OCI-LY1 (cell line): ENCODE measurements at regions not wholly inside any gene's neighbourhood (a gene's known extent, or its start where the extent isn't known, plus 50 kb on each side); places are given as distances from the start of the nearest gene placed in this dataset.

Experiments used
- H2AFZ ChIP-seq: fragments of 200-600 bp; sonication (generic), shearing (Covaris generic); 2 replicates; pipeline ENCODE4 v1.6.0; 2014; ENCODE audit warnings: antibody characterized with exemption, mild to moderate bottlenecking, low read length
- H3F3A ChIP-seq: fragments of 200-600 bp; sonication (generic), shearing (Covaris generic); 2 replicates; pipeline ENCODE4 v1.6.0; 2014; ENCODE audit warnings: mild to moderate bottlenecking, antibody characterized with exemption, low read length, moderate library complexity; ENCODE audit not compliant: insufficient read depth
- H3K27ac ChIP-seq: fragments of 200-600 bp; sonication (generic); 2 replicates; pipeline ENCODE4 v1.5.1; 2014; ENCODE audit warnings: low read length, mixed run types, mild to moderate bottlenecking, low read depth; ENCODE audit not compliant: poor library complexity, severe bottlenecking
- H3K27me3 ChIP-seq: fragments of 200-600 bp; sonication (generic); 2 replicates; pipeline ENCODE4 v1.6.0; 2014; ENCODE audit warnings: antibody characterized with exemption, mild to moderate bottlenecking, low read length, moderate library complexity; ENCODE audit not compliant: insufficient read depth
- H3K36me3 ChIP-seq: fragments of 200-600 bp; sonication (generic); 2 replicates; pipeline ENCODE4 v1.6.1; 2014; ENCODE audit warnings: mild to moderate bottlenecking, antibody characterized with exemption, low read length, moderate library complexity, mixed read lengths; ENCODE audit not compliant: insufficient read depth
- H3K4me1 ChIP-seq: fragments of 200-600 bp; sonication (generic); 2 replicates; pipeline ENCODE4 v1.5.1; 2014; ENCODE audit warnings: mild to moderate bottlenecking, low read length, moderate library complexity; ENCODE audit not compliant: insufficient read depth, severe bottlenecking
- H3K4me2 ChIP-seq: fragments of 200-600 bp; sonication (generic), shearing (Covaris generic); 2 replicates; pipeline ENCODE4 v1.6.1; 2014; ENCODE audit warnings: low read length
- H3K4me3 ChIP-seq: fragments of 200-600 bp; sonication (generic); 2 replicates; pipeline ENCODE4 v1.5.1; 2014; ENCODE audit warnings: low read length, low read depth, mild to moderate bottlenecking, mixed read lengths; ENCODE audit not compliant: poor library complexity, severe bottlenecking
- H3K79me2 ChIP-seq: fragments of 200-600 bp; shearing (Covaris generic); 2 replicates; pipeline ENCODE4 v1.6.1; 2016; ENCODE audit warnings: mixed run types, low read length, mixed read lengths; ENCODE audit not compliant: insufficient read depth
- H3K9ac ChIP-seq: fragments of 200-600 bp; sonication (generic), shearing (Covaris generic); 2 replicates; pipeline ENCODE4 v1.6.1; 2014; ENCODE audit warnings: mild to moderate bottlenecking, low read length, mixed read lengths
- H3K9me2 ChIP-seq: fragments of 200-600 bp; sonication (generic), shearing (Covaris generic); 2 replicates; pipeline ENCODE4 v1.6.1; 2014; ENCODE audit warnings: low read depth, mild to moderate bottlenecking, low read length, mixed read lengths
- H3K9me3 ChIP-seq: fragments of 200-600 bp; shearing (Covaris generic); 2 replicates; pipeline ENCODE4 v1.6.1; 2014; ENCODE audit warnings: low read length, mixed read lengths
- H4K20me1 ChIP-seq: fragments of 200-600 bp; sonication (generic), shearing (Covaris generic); 2 replicates; pipeline ENCODE4 v1.6.0; 2016; ENCODE audit warnings: mild to moderate bottlenecking, low read length; ENCODE audit not compliant: insufficient read depth
- EZH2 ChIP-seq: fragments of 200-600 bp; sonication (generic), shearing (Covaris generic); IDR thresholded peaks from 2 replicates; pipeline ENCODE4 v1.8.0; 2017; ENCODE audit warnings: borderline replicate concordance, mixed run types, mild to moderate bottlenecking, antibody characterized with exemption, low read length, moderate library complexity, mixed read lengths
- TF ChIP-seq, protein P1 (sequence below): fragments of 200-600 bp; sonication (generic), shearing (Covaris generic); IDR thresholded peaks from 2 replicates; pipeline ENCODE4 v1.5.1; 2017; ENCODE audit warnings: mild to moderate bottlenecking, antibody characterized with exemption, low read length, moderate library complexity, mixed read lengths

DNA sequence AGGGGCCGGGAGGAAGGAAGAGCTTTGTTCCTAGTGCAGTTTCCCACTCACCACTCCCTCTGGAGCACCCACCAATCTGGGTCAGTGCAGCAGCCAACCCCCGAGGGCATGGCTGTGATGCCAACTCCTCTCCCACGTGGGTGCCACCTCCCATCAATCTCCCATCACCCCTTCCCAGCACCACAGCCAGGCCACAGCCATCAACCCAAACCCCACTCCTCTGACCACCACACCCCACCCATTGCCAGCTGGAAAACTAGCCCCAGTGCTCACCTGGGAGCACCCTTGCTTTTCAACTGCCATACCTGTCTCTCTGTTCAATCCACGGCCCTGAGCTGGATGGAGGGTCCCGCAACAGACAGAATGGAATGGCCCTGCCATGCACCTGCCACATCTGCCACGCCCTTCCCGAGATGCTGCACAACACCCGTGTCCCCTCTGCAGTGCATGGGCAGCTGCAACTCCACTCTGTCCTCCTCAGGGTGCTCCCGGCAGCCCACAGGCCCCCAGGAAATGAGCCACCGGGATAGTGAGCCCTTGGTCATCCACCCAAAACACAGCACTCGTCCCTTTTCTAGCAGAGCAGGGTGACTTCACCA lies 112.4 kb upstream of the ID2 start:
- H3K4me3 ChIP-seq: no peak overlapping the region
- H3K27ac ChIP-seq: peak overlapping the region; percentile 75
- H3K27me3 ChIP-seq: no peaks in the 10 kb centered on the region
- no peaks in the 10 kb centered on the region for H3K9me3 ChIP-seq
- no peaks in the 10 kb centered on the region for H3K79me2 ChIP-seq
- TF ChIP-seq, protein P1, sequence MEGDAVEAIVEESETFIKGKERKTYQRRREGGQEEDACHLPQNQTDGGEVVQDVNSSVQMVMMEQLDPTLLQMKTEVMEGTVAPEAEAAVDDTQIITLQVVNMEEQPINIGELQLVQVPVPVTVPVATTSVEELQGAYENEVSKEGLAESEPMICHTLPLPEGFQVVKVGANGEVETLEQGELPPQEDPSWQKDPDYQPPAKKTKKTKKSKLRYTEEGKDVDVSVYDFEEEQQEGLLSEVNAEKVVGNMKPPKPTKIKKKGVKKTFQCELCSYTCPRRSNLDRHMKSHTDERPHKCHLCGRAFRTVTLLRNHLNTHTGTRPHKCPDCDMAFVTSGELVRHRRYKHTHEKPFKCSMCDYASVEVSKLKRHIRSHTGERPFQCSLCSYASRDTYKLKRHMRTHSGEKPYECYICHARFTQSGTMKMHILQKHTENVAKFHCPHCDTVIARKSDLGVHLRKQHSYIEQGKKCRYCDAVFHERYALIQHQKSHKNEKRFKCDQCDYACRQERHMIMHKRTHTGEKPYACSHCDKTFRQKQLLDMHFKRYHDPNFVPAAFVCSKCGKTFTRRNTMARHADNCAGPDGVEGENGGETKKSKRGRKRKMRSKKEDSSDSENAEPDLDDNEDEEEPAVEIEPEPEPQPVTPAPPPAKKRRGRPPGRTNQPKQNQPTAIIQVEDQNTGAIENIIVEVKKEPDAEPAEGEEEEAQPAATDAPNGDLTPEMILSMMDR: no peak
- TF ChIP-seq EZH2: no peak
- no peaks in the 10 kb centered on the region for H3F3A ChIP-seq
- peak overlapping the region; percentile 6; the same call in 1 of the 2 replicates for H3K4me2 ChIP-seq
- no peaks in the 10 kb centered on the region for H3K9me2 ChIP-seq
- no peak overlapping the region for H3K9ac ChIP-seq
- no peak overlapping the region for H2AFZ ChIP-seq
- peaks cover 50% of the 10 kb centered on the region for H3K36me3 ChIP-seq
- no peaks in the 10 kb centered on the region for H4K20me1 ChIP-seq
- peaks cover 90% of the 10 kb centered on the region for H3K4me1 ChIP-seq

DNA sequence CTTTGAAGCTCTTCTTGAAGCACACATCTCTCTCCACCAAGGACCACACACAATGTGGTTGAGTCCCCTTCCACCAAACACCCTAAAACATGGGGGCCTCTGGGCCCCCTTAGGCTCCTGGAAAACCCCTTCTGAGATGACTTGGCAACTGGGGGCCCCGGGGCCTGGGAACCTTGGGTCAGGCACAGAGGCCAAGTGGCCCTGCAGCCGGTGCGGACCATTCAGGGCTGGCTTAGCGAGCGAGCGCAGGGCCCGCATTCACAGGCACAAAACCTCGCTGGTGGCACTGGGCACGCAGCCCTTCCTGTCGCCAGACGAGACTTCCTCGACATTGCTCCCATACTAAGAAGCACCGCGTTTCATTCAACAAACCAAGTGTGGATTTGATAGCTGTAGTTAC lies 111.2 kb upstream of the ID2 start:
- Histone ChIP-seq H3K9me2 (no peaks in the 10 kb centered on the region), H3K9me3 (no peaks in the 10 kb centered on the region), H2AFZ (no peak overlapping the region), H3K36me3 (peaks cover 44% of the 10 kb centered on the region), H3F3A (no peaks in the 10 kb centered on the region), H4K20me1 (no peaks in the 10 kb centered on the region), H3K27me3 (no peaks in the 10 kb centered on the region), H3K4me3 (no peak overlapping the region), H3K9ac (no peak overlapping the region), H3K79me2 (no peaks in the 10 kb centered on the region), H3K4me2 (no peak overlapping the region), H3K4me1 (peaks cover 100% of the 10 kb centered on the region), H3K27ac (peak overlapping the region; percentile 99)
- TF ChIP-seq, protein P1: no peak
- TF ChIP-seq EZH2: no peak

DNA sequence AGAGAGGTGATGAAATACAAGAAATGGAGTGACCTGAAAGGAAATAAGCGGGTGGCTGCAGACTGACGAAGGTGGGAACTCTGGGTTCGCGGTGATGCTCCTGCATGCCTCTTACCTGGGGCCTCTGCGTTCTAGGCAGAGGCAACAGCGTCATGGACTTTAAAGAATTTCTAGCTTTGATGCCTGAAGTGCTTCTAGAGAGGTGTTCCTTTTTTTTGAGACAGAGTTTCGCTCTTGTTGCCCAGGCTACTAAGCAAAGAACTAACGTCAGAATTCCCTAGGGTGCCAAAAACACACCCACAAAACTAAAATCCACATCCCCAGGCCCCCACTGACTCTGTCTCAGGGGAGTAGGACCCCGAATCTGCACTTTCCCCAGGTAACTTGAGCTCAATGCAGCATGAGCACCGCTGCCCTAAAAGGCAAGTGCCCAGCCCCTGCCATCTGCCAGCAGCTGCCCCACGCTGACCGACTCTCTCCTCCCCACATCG lies 110.5 kb upstream of the ID2 start:
- peaks cover 100% of the 10 kb centered on the region for H3K4me1 ChIP-seq
- no peak for TF ChIP-seq EZH2
- TF ChIP-seq, protein P1: no peak
- no peaks in the 10 kb centered on the region for H3F3A ChIP-seq
- no peaks in the 10 kb centered on the region for H4K20me1 ChIP-seq
- H3K79me2 ChIP-seq: no peaks in the 10 kb centered on the region
- no peaks in the 10 kb centered on the region for H3K27me3 ChIP-seq
- no peaks in the 10 kb centered on the region for H3K9me2 ChIP-seq
- H3K27ac ChIP-seq: peak overlapping the region; percentile 99
- peak overlapping the region; percentile 71 for H3K4me3 ChIP-seq
- peak overlapping the region; percentile 95 for H3K4me2 ChIP-seq
- H3K36me3 ChIP-seq: peaks cover 43% of the 10 kb centered on the region
- H3K9ac ChIP-seq: peak overlapping the region; percentile 88
- no peaks in the 10 kb centered on the region for H3K9me3 ChIP-seq
- no peak overlapping the region for H2AFZ ChIP-seq
